GM19455 (cell line): ENCODE measurements at regions not wholly inside any gene's neighbourhood (a gene's known extent, or its start where the extent isn't known, plus 50 kb on each side); places are given as distances from the start of the nearest gene placed in this dataset.
A peak's percentile ranks its signal among the peaks of the same experiment; 100 is the strongest.

ENCODE experiments used
- ATAC-seq: cut with Tn5 transposase; IDR thresholded peaks from one replicate; pipeline ENCODE4 v1.9.1; 2021; ENCODE audit not compliant: unreplicated experiment

DNA sequence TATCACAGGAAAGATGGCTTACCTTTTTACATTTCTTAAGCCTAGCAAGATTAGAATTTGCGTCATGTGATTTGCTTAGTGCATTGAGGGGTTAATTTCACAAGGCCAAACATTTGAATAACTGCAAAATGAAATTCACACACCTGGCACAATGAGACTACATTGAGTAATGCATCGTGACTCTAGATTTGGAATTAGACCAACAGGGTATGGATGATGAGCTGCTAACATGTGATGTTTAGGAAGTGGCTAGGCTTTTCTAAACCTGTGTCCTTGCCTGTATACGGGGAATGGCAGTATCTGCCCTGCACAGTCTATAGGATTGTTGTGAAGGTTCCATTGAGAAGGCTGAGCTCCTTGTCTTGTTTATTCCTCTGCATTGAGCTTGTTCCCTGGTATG is 160.1 kb downstream of the MFSD1 start:
- ATAC-seq, result no peak

DNA sequence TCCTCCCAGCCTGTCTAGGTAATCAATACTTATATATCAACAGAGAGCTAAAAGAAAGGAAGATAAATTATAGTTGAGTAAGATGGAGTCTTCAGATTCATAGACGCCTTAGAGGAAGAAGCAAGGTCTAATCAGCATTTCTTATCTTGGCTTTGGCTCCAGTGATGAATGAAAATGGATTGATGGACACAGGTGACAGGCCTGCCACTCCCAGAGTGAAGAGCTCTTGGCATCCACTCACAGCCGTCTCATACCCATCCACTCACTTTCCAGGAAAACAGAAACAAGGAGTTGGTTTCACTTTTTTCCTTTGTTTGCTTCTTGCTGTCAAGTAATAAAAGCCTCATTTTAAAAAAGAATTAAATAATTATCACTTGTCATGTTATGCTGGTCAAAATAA is 168.2 kb downstream of the MFSD1 start:
- ATAC-seq, result no peak

DNA sequence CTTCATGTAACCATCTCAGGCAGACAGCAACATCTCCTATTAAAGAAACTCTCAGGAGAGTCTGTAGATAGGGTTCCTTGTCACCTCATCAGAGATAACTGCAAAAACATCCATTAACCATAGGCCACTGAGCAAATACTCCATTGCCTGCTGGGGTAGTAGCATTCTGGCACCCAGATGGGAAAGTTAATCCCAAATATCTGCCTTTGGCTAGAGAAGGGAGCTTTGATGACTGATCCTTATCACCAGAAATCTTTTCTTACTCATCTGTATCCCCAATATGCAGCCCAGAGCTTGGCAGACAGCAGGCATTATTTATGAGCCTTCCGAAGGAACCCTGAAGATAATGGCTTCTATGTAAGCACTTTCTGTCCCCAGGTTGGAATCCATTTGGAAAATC is 173.1 kb downstream of the MFSD1 start:
- ATAC-seq, result no peak

GRCh38 chr3:158976966-158977365 is 175.1 kb downstream of the MFSD1 start:
- ATAC-seq, result no peak

DNA sequence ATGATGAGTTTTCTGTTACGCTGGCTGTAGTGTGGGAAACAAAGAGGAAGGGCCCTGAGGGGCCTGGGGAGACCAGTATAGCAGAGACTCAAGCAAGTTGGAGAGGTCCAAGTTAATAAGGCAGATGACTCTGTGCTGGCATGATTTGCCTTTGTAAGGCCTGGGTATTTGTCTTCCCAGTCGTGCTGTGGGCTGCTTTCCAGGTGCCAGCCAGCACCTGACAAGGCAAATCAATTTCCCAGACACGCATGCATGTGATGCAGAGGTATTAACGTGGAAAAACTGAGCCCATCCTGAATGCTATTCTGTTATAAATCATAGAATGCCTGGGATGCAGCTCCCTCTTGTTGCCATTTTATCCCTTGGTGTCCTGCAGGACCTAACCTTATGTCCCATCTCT is 175.6 kb downstream of the MFSD1 start:
- ATAC-seq, result no peak

- ATAC-seq, result no peak
These were observed 181.6 kb downstream of the MFSD1 start for GRCh38 chr3:158983216-158984099.

GRCh38 chr3:158991146-158991705 is 189.4 kb downstream of the MFSD1 start:
- no peak for ATAC-seq

DNA sequence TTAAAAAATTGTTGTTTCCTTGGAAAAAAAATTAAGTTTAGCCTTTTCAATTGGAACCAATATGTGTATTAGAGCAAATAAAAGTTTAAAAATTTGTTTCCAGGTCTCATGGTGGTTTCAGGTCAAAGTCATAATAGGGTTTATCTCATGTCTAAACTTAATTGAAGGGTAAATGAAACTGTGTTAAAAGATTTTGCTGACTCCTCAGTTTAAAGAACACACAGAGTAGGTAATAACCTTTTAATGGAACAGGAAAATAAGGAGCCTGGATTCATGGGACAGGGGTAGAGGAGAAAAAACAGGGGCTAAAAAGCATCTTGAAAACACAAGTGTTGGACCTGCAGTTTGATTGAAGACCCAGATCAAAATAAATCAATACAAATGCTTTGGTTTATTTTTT is 190.6 kb downstream of the MFSD1 start:
- ATAC-seq, result no peak

DNA sequence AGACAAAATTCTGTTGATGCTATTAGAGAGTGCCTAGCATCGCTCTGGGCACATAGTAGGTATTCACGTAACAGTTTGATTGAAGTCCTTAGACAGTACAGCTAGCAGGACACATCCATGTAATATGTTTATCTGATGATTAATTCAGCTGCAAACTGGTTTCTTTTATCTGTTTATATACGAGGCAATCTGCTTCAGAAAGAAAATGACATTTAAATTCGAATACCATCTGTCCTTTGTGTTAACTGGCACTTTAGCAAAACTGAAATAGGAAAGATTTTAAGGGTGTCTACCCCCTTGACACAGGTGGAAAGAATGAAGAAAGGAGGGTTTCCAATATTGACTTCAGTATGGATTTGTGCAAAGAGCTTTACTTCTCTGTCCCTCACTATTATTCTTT is 192.5 kb downstream of the MFSD1 start:
- no peak for ATAC-seq

DNA sequence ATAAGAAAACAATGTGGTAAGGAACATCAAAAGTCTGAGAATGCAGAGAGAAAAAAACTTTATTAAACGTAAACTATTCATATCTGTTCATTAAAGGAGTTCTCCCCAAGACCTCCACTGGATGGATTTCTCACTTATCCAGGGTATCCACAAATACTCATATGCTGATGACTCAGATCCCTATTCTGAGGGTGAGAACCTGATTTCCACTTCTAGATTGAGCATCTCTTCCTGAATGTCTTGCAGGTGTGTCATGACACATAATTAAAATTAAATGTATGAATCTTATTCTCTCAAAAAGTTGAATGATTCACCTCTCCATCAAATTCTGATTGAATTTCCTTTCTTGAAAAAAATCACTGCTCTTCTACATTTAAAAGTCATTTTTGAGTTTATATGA is 199.9 kb downstream of the MFSD1 start:
- no peak for ATAC-seq

DNA sequence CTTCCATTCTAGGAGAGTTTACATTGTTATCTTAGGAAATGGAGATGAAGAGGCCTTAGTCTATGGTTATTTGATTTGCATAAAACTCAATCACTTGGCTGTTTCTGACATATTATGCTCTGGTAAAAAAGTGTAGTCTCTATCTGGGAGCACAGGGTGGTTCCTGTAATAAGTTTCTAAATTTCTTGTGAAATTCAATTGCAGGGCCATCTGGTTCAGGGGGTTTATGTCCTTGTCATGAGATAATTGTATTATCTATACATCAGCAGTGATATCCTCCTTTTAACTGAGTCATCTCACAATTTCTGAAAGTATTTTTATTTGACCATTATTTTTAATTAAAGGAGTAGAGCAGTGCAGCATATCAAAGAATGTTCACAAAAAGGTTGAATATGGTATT is 203.3 kb downstream of the MFSD1 start:
- no peak for ATAC-seq

DNA sequence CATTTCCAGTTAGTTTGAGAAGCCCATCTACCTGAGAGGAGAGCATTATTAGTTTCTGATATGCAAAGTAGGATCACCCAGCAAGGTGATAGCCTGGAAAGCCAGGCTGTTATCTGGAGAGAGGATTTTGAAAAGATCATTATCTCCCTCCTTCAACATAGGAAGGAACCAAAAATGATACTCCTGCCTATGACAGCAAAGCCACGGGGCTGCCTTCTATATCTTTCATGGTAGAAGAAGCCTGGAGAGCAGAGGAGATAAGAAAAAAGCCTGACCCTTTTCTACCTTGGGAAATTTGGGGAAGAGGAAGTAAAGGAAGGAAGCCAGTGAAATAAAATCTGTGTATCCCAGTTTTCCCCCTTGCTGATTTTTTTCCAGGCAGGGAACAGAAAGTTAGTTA is 205.5 kb downstream of the MFSD1 start:
- ATAC-seq, result no peak

- no peak for ATAC-seq
These were observed 206.5 kb downstream of the MFSD1 start for GRCh38 chr3:159008401-159008800.

GRCh38 chr3:159018341-159018740 is 216.5 kb downstream of the MFSD1 start:
- no peak for ATAC-seq

GRCh38 chr3:159025733-159026132 is 223.9 kb downstream of the MFSD1 start:
- ATAC-seq, result no peak

- no peak for ATAC-seq
These were observed 224.7 kb downstream of the MFSD1 start for GRCh38 chr3:159026510-159026909.

- no peak for ATAC-seq
These were observed 226.9 kb downstream of the MFSD1 start for GRCh38 chr3:159028706-159029105.

DNA sequence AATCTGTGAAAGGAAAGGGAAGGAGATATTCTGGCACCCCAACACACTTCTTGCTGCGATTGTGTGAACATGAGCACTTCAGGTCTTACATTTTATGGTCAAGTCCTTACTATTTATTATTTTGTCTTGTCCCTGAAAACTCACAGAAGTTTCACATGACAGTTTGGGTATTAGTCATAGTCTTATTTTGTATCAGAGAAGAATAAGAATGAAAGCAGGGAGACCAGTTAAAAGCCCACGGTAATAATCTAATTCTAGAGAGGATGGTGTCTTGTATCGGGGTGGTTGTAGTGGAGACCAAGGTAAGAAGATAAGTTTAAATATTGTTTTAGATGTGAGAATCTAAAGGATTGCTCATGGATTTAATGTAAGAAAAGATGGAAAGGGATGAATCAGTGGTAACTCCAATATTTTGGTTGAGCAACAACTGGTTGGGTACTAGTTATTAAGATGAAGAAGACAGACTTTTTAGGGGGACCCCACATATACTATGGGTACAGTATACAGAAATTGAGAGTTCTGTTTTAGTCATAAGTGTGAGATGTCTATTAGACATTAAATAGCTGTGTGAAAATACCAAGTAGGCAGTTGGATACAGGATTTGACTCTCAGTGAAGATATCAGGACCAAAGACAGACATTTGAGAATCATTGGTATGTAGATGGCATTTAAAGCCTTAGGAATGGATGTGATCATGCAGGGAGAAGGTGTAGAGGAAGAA is 227.6 kb downstream of the MFSD1 start:
- ATAC-seq, result peak; percentile 67

DNA sequence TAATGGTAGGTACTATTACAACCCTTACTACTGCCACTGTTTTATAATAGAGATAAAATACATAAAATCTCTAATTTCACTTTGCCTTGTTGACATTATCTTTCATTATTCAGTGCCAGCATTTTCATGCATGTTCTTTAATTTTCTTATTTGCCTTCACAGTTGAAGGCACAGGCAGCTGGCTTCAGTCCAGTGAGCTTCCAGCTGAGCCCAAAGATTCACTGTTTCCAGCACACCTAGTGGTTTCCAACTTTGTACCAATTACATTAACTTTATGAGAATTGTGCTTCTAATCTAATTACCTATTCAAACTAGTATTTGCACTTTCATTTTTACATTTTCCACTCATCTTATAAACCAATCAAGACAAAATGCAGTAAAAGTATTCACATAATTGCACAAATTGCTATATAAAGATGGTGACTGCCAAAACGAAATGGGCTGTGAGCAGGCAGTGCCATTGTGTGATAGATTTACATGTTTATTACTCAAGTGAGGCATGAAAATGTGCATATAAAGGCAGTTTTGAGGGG is 228.3 kb downstream of the MFSD1 start:
- ATAC-seq, result no peak

GRCh38 chr3:159030886-159031679 is 229.2 kb downstream of the MFSD1 start:
- ATAC-seq, result no peak

GRCh38 chr3:159032311-159032710 is 230.5 kb downstream of the MFSD1 start:
- ATAC-seq, result no peak
